ENCODE measurements at regions not wholly inside any gene's neighbourhood (a gene's known extent, or its start where the extent isn't known, plus 50 kb on each side); places are given as distances from the start of the nearest gene placed in this dataset.

GRCh38 chr2:2696733-2697455 lies 365.8 kb upstream of the MYT1L start:
- no peak for TF ChIP-seq CTCF (IDR thresholded peaks at IDR 0.05)
- no peaks in the 10 kb centered on the region for H3K4me1 ChIP-seq
- H3K27ac ChIP-seq: no peak overlapping the region
- H3K27me3 ChIP-seq: no peaks in the 10 kb centered on the region
- H3K9me3 ChIP-seq: no peaks in the 10 kb centered on the region
- intact Hi-C loops (cut with DNase I): no loop called here
- DNase-seq: no peak
- no peaks in the 10 kb centered on the region for H3K36me3 ChIP-seq
- H3K4me3 ChIP-seq: no peak overlapping the region
- H3K9ac ChIP-seq (ENCODE audit: low read depth in 2 of 2, low read length in 2 of 2): no peak overlapping the region

- no peak for TF ChIP-seq CTCF (IDR thresholded peaks at IDR 0.05)
- intact Hi-C loops (cut with DNase I): no loop called here
- H3K27ac ChIP-seq: no peak overlapping the region
- no peak overlapping the region for H3K9ac ChIP-seq (ENCODE audit: low read depth in 2 of 2, low read length in 2 of 2)
- H3K27me3 ChIP-seq: no peaks in the 10 kb centered on the region
- no peak overlapping the region for H3K4me3 ChIP-seq
- no peak for DNase-seq
- no peaks in the 10 kb centered on the region for H3K4me1 ChIP-seq
- no peaks in the 10 kb centered on the region for H3K36me3 ChIP-seq
- no peaks in the 10 kb centered on the region for H3K9me3 ChIP-seq
Measured at GRCh38 chr2:2696325-2696724, 365.2 kb upstream of the MYT1L start.

GRCh38 chr2:2694746-2695145 lies 363.7 kb upstream of the MYT1L start:
- no peak overlapping the region for H3K27ac ChIP-seq
- DNase-seq: no peak
- no peak overlapping the region for H3K9ac ChIP-seq (ENCODE audit: low read depth in 2 of 2, low read length in 2 of 2)
- H3K36me3 ChIP-seq: no peaks in the 10 kb centered on the region
- no peaks in the 10 kb centered on the region for H3K9me3 ChIP-seq
- H3K27me3 ChIP-seq: no peaks in the 10 kb centered on the region
- no peaks in the 10 kb centered on the region for H3K4me1 ChIP-seq
- TF ChIP-seq CTCF (IDR thresholded peaks at IDR 0.05): no peak
- no peak overlapping the region for H3K4me3 ChIP-seq
- intact Hi-C loops (cut with DNase I): no loop called here

GRCh38 chr2:2692599-2693389 lies 361.7 kb upstream of the MYT1L start:
- no peak overlapping the region for H3K4me3 ChIP-seq

GRCh38 chr2:2691419-2691818 lies 360.3 kb upstream of the MYT1L start:
- Histone ChIP-seq H3K9ac (ENCODE audit: low read depth in 2 of 2, low read length in 2 of 2) (no peak overlapping the region), H3K9me3 (no peaks in the 10 kb centered on the region), H3K27ac (no peak overlapping the region), H3K4me1 (no peaks in the 10 kb centered on the region), H3K36me3 (no peaks in the 10 kb centered on the region), H3K27me3 (no peaks in the 10 kb centered on the region), H3K4me3 (no peak overlapping the region)
- no peak for DNase-seq
- intact Hi-C loops (cut with DNase I): no loop called here
- TF ChIP-seq CTCF (IDR thresholded peaks at IDR 0.05): no peak

More at GRCh38 chr2:2692599-2693389, 361.7 kb upstream of the MYT1L start:
- no peaks in the 10 kb centered on the region for H3K27me3 ChIP-seq
- H3K9me3 ChIP-seq: no peaks in the 10 kb centered on the region
- no peak for DNase-seq
- no peak overlapping the region for H3K27ac ChIP-seq
- no peak overlapping the region for H3K9ac ChIP-seq (ENCODE audit: low read depth in 2 of 2, low read length in 2 of 2)
- TF ChIP-seq CTCF (IDR thresholded peaks at IDR 0.05): no peak
- intact Hi-C loops (cut with DNase I): no loop called here
- no peaks in the 10 kb centered on the region for H3K4me1 ChIP-seq
- H3K36me3 ChIP-seq: no peaks in the 10 kb centered on the region

Measured in colonic mucosa (tissue), 4 donors.